ENCODE measurements at regions not wholly inside any gene's neighbourhood (a gene's known extent, or its start where the extent isn't known, plus 50 kb on each side); places are given as distances from the start of the nearest gene placed in this dataset.
"Not testable (repeated sequence)": the region's sequence is repeated elsewhere in the genome, so short reads cannot be mapped to it uniquely, and the experiment has no call there.

- Mint-ChIP-seq H3K9me3 (ENCODE audit: low read depth) (no peaks in the 10 kb centered on the region), H3K4me1 (no peaks in the 10 kb centered on the region), H3K4me3 (no peak overlapping the region), H3K36me3 (ENCODE audit: low read depth) (no peaks in the 10 kb centered on the region), H3K27ac (no peak overlapping the region), H3K27me3 (no peaks in the 10 kb centered on the region)
- CTCF ChIA-PET = no interaction called here
- intact Hi-C loops (cut with DNase I, micrococcal nuclease) = no loop called here
- DNase-seq = no peak
- no peak for ATAC-seq
- POLR2A ChIA-PET = no interaction called here
These were observed 57.4 kb upstream of the ZBTB20 start for GRCh38 chr3:115204475-115204874.

GRCh38 chr3:115208066-115208750 is 61.1 kb upstream of the ZBTB20 start:
- no peaks in the 10 kb centered on the region for H3K27me3 Mint-ChIP-seq
- H3K27ac Mint-ChIP-seq = no peak overlapping the region
- CTCF ChIA-PET = interaction anchor here (0.6 kb wide), 1 partner anchor 803 kb away, joined by 3 read pairs; no protein-coding TSS in a partner anchor
- DNase-seq (no peak), ATAC-seq (no peak)
- POLR2A ChIA-PET = no interaction called here
- no peaks in the 10 kb centered on the region for H3K4me1 Mint-ChIP-seq
- intact Hi-C loops (cut with DNase I, micrococcal nuclease) = no loop called here
- H3K4me3 Mint-ChIP-seq = no peak overlapping the region
- no peaks in the 10 kb centered on the region for H3K36me3 Mint-ChIP-seq (ENCODE audit: low read depth)
- no peaks in the 10 kb centered on the region for H3K9me3 Mint-ChIP-seq (ENCODE audit: low read depth)

DNA sequence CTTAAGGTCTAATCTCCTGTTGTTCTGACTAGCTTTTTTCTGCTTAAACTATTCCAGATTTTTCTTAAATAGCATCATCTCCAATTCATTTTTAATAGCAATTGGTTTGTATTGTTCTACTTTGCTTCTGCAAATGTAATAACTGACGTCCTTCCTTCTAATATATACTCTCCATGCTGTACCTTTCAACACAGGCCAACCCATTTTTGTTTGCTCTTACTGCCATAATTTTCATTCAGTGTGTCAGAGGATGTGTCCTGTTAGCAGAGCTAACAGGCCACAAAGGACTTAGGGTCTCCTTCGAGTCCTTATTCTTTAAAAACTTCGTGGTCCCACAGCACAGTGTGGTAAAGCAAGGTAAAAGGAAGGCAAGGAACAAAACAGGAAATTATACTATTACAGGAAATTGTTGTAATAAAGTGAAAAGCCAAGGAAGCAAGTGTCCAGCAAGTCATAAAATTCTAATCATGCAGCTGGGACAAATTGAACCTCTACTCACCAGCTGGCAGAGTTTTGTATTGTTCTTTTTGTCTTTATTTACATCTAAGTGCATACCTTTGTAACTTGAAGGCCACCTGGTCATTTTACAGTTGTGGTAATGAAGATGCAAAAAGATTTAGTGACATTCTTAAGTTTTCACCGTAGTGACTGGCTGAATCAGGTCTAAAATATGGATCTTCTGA is 64.9 kb upstream of the ZBTB20 start:
- Mint-ChIP-seq H3K9me3 (ENCODE audit: low read depth) (no peaks in the 10 kb centered on the region), H3K27me3 (peaks cover 1% of the 10 kb centered on the region), H3K27ac (no peak overlapping the region), H3K36me3 (ENCODE audit: low read depth) (no peaks in the 10 kb centered on the region), H3K4me3 (no peak overlapping the region), H3K4me1 (no peaks in the 10 kb centered on the region)
- ATAC-seq (no peak), DNase-seq (no peak)
- ChIA-PET POLR2A (no interaction called here), CTCF (no interaction called here)
- intact Hi-C loops (cut with DNase I, micrococcal nuclease) = no loop called here

DNA sequence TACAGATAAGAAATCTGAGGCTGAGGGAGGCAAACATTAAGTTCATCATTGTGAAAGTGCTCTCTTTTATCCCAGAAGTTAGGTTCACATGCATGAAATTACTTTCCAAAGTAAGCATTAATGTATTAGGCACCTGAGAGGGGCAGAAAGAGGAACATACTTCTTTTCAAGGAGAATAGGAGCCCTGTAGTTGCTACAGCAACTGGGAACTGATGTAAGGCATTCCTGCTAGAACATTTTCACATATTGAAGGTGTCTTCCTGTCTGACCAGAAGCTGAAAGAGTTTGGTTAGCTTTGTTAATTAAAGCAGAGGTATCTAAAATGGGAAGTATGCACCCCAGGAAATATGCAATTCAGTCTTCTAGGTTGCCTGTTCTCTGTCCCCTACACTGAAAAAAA is 65.5 kb upstream of the ZBTB20 start:
- intact Hi-C loops (cut with DNase I, micrococcal nuclease) = no loop called here
- ATAC-seq = no peak
- POLR2A ChIA-PET = no interaction called here

GRCh38 chr3:115213052-115213451 is 66.0 kb upstream of the ZBTB20 start:
- H3K4me3 Mint-ChIP-seq; POLR2A ChIA-PET; H3K36me3 Mint-ChIP-seq (ENCODE audit: low read depth); DNase-seq; intact Hi-C loops (cut with DNase I, micrococcal nuclease); H3K9me3 Mint-ChIP-seq (ENCODE audit: low read depth); H3K4me1 Mint-ChIP-seq; ATAC-seq; H3K27me3 Mint-ChIP-seq; H3K27ac Mint-ChIP-seq; CTCF ChIA-PET: not testable (repeated sequence)

More for the DNA sequence above, 65.5 kb upstream of the ZBTB20 start:
- H3K9me3 Mint-ChIP-seq (ENCODE audit: low read depth) = no peaks in the 10 kb centered on the region
- H3K4me1 Mint-ChIP-seq = no peaks in the 10 kb centered on the region
- H3K27ac Mint-ChIP-seq = no peak overlapping the region
- H3K4me3 Mint-ChIP-seq = no peak overlapping the region
- H3K27me3 Mint-ChIP-seq = peaks cover 1% of the 10 kb centered on the region
- no peaks in the 10 kb centered on the region for H3K36me3 Mint-ChIP-seq (ENCODE audit: low read depth)
- DNase-seq = no peak
- CTCF ChIA-PET = no interaction called here

- Mint-ChIP-seq H3K9me3 (ENCODE audit: low read depth) (no peaks in the 10 kb centered on the region), H3K4me1 (no peaks in the 10 kb centered on the region), H3K27ac (no peak overlapping the region), H3K36me3 (ENCODE audit: low read depth) (no peaks in the 10 kb centered on the region), H3K4me3 (no peak overlapping the region), H3K27me3 (peaks cover 1% of the 10 kb centered on the region)
- ATAC-seq (no peak), DNase-seq (no peak)
- intact Hi-C loops (cut with DNase I, micrococcal nuclease) = loop anchor here (1.0 kb wide), 4 partner anchors 475 to 597 kb away; no protein-coding TSS in a partner anchor
- ChIA-PET POLR2A (no interaction called here), CTCF (interaction anchor here (0.9 to 1.9 kb wide), 6 partner anchors 123 to 595 kb away, joined by 3 to 12 read pairs (median 4); no protein-coding TSS in a partner anchor)
These were observed 70.2 kb upstream of the ZBTB20 start for GRCh38 chr3:115217292-115217677.

GRCh38 chr3:115217678-115218451 is 70.8 kb upstream of the ZBTB20 start:
- H3K27ac Mint-ChIP-seq = no peak overlapping the region
- no peaks in the 10 kb centered on the region for H3K4me1 Mint-ChIP-seq
- DNase-seq (peak; percentile 32), ATAC-seq (no peak)
- peaks cover 1% of the 10 kb centered on the region for H3K27me3 Mint-ChIP-seq
- no peak overlapping the region for H3K4me3 Mint-ChIP-seq
- H3K9me3 Mint-ChIP-seq (ENCODE audit: low read depth) = no peaks in the 10 kb centered on the region
- ChIA-PET CTCF (interaction anchor here (0.5 to 1.9 kb wide), 12 partner anchors 15 to 595 kb away, joined by 3 to 12 read pairs (median 4); no protein-coding TSS in a partner anchor), POLR2A (no interaction called here)
- intact Hi-C loops (cut with DNase I, micrococcal nuclease) = loop anchor here (1.0 kb wide), 4 partner anchors 474 to 596 kb away; no protein-coding TSS in a partner anchor
- H3K36me3 Mint-ChIP-seq (ENCODE audit: low read depth) = no peaks in the 10 kb centered on the region

- no peaks in the 10 kb centered on the region for H3K4me1 Mint-ChIP-seq
- intact Hi-C loops (cut with DNase I, micrococcal nuclease) = no loop called here
- CTCF ChIA-PET = interaction anchor here (0.6 to 1.9 kb wide), 7 partner anchors 8 to 594 kb away, joined by 3 to 12 read pairs (median 4); no protein-coding TSS in a partner anchor
- no peaks in the 10 kb centered on the region for H3K9me3 Mint-ChIP-seq (ENCODE audit: low read depth)
- peaks cover 1% of the 10 kb centered on the region for H3K27me3 Mint-ChIP-seq
- H3K27ac Mint-ChIP-seq = no peak overlapping the region
- H3K4me3 Mint-ChIP-seq = no peak overlapping the region
- DNase-seq (no peak), ATAC-seq (no peak)
- H3K36me3 Mint-ChIP-seq (ENCODE audit: low read depth) = no peaks in the 10 kb centered on the region
- POLR2A ChIA-PET = no interaction called here
These were observed 71.8 kb upstream of the ZBTB20 start for GRCh38 chr3:115218859-115219258.

- no peaks in the 10 kb centered on the region for H3K36me3 Mint-ChIP-seq (ENCODE audit: low read depth)
- ATAC-seq (no peak), DNase-seq (no peak)
- no peaks in the 10 kb centered on the region for H3K9me3 Mint-ChIP-seq (ENCODE audit: low read depth)
- no peak overlapping the region for H3K4me3 Mint-ChIP-seq
- no peak overlapping the region for H3K27ac Mint-ChIP-seq
- intact Hi-C loops (cut with DNase I, micrococcal nuclease) = no loop called here
- no peaks in the 10 kb centered on the region for H3K4me1 Mint-ChIP-seq
- ChIA-PET POLR2A (no interaction called here), CTCF (interaction anchor here (0.5 kb wide), 1 partner anchor 469 kb away, joined by 3 read pairs; no protein-coding TSS in a partner anchor)
- no peaks in the 10 kb centered on the region for H3K27me3 Mint-ChIP-seq
These were observed 77.6 kb upstream of the ZBTB20 start for GRCh38 chr3:115224687-115225086.

- POLR2A ChIA-PET = no interaction called here
- Mint-ChIP-seq H3K4me1 (no peaks in the 10 kb centered on the region), H3K36me3 (ENCODE audit: low read depth) (no peaks in the 10 kb centered on the region), H3K27me3 (no peaks in the 10 kb centered on the region), H3K4me3 (no peak overlapping the region), H3K9me3 (ENCODE audit: low read depth) (no peaks in the 10 kb centered on the region), H3K27ac (no peak overlapping the region)
- ATAC-seq (no peak), DNase-seq (no peak)
- CTCF ChIA-PET = no interaction called here
- intact Hi-C loops (cut with DNase I, micrococcal nuclease) = no loop called here
These were observed 79.9 kb upstream of the ZBTB20 start for GRCh38 chr3:115226844-115227445.

DNA sequence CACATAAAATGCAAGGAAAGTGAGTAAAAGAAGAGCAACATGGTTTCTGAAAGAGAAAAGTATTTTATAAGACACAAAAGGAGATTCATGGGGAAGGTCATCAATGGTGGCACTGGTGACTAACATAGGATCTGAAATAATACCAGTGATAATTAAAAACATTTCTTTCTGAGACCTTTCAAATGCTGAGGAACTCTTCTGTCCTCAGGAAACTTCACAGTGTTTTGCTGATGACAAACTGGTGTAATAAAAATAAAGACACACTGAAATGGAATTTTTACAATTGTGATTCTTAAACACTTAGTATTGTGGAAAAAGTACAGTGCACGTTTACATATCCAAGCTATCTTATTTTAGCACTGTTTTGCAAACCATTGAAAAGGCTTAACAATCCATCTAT is 80.4 kb upstream of the ZBTB20 start:
- H3K4me3 Mint-ChIP-seq = no peak overlapping the region
- POLR2A ChIA-PET = no interaction called here
- ATAC-seq (no peak), DNase-seq (no peak)
- intact Hi-C loops (cut with DNase I, micrococcal nuclease) = no loop called here
- no peak overlapping the region for H3K27ac Mint-ChIP-seq
- CTCF ChIA-PET = no interaction called here
- H3K9me3 Mint-ChIP-seq (ENCODE audit: low read depth) = no peaks in the 10 kb centered on the region
- no peaks in the 10 kb centered on the region for H3K27me3 Mint-ChIP-seq
- H3K4me1 Mint-ChIP-seq = no peaks in the 10 kb centered on the region
- H3K36me3 Mint-ChIP-seq (ENCODE audit: low read depth) = no peaks in the 10 kb centered on the region
